CMK (cell line): ENCODE measurements at regions not wholly inside any gene's neighbourhood (a gene's known extent, or its start where the extent isn't known, plus 50 kb on each side); places are given as distances from the start of the nearest gene placed in this dataset.
"Not testable (repeated sequence)": the region's sequence is repeated elsewhere in the genome, so short reads cannot be mapped to it uniquely, and the experiment has no call there.

ENCODE experiments used
- DNase-seq: peaks from one replicate; pipeline ENCODE4 v3.0.0-alpha.2; 2010; ENCODE audit warnings: low read depth

GRCh38 chr2:111424851-111425309, 304.2 kb downstream of the BCL2L11 start:
- not testable (repeated sequence) for DNase-seq

GRCh38 chr2:111425789-111426201, 305.1 kb downstream of the BCL2L11 start:
- DNase-seq: not testable (repeated sequence)

- not testable (repeated sequence) for DNase-seq
Observed at GRCh38 chr2:111427346-111427745, 306.6 kb downstream of the BCL2L11 start.

GRCh38 chr2:111428915-111429314, 308.2 kb downstream of the BCL2L11 start:
- not testable (repeated sequence) for DNase-seq

- DNase-seq: not testable (repeated sequence)
Observed at GRCh38 chr2:111429353-111429752, 308.6 kb downstream of the BCL2L11 start.

- DNase-seq: not testable (repeated sequence)
Observed at GRCh38 chr2:111430817-111431661, 310.3 kb downstream of the BCL2L11 start.

- DNase-seq: not testable (repeated sequence)
Observed at GRCh38 chr2:111432423-111432822, 311.7 kb downstream of the BCL2L11 start.

- DNase-seq: not testable (repeated sequence)
Observed at GRCh38 chr2:111432916-111433499, 312.3 kb downstream of the BCL2L11 start.

GRCh38 chr2:111433892-111434607, 313.3 kb downstream of the BCL2L11 start:
- peak; percentile 93 for DNase-seq

- not testable (repeated sequence) for DNase-seq
Observed at GRCh38 chr2:111434608-111434939, 313.9 kb downstream of the BCL2L11 start.

- not testable (repeated sequence) for DNase-seq
Observed at GRCh38 chr2:111435553-111436310, 315.0 kb downstream of the BCL2L11 start.

GRCh38 chr2:111436411-111436810, 315.7 kb downstream of the BCL2L11 start:
- not testable (repeated sequence) for DNase-seq

- DNase-seq: not testable (repeated sequence)
Observed at GRCh38 chr2:111437288-111437990, 316.7 kb downstream of the BCL2L11 start.

GRCh38 chr2:111438161-111438560, 317.4 kb downstream of the BCL2L11 start:
- DNase-seq: not testable (repeated sequence)

GRCh38 chr2:111439237-111439636, 318.5 kb downstream of the BCL2L11 start:
- not testable (repeated sequence) for DNase-seq

- DNase-seq: not testable (repeated sequence)
Observed at GRCh38 chr2:111441614-111442013, 320.9 kb downstream of the BCL2L11 start.

GRCh38 chr2:111442767-111443454, 322.2 kb downstream of the BCL2L11 start:
- not testable (repeated sequence) for DNase-seq

GRCh38 chr2:111444516-111444915, 323.8 kb downstream of the BCL2L11 start:
- not testable (repeated sequence) for DNase-seq

- not testable (repeated sequence) for DNase-seq
Observed at GRCh38 chr2:111445191-111445929, 324.6 kb downstream of the BCL2L11 start.

- not testable (repeated sequence) for DNase-seq
Observed at GRCh38 chr2:111445941-111446340, 325.2 kb downstream of the BCL2L11 start.
